Retinal pigment epithelial cell (primary cell): ENCODE measurements at regions not wholly inside any gene's neighbourhood (a gene's known extent, or its start where the extent isn't known, plus 50 kb on each side); places are given as distances from the start of the nearest gene placed in this dataset.

Experiments used
- DNase-seq: peaks from one replicate; pipeline ENCODE4 v3.0.0-alpha.2; 2010; ENCODE audit warnings: low read depth
- H3K4me3 ChIP-seq: 2 replicates; pipeline ENCODE4 v1.5.1; 2011; ENCODE audit warnings: mild to moderate bottlenecking, low read length, control low read depth, moderate library complexity
- CTCF ChIP-seq: conservative IDR thresholded peaks from 2 replicates; pipeline ENCODE4 v1.5.1; 2011; ENCODE audit warnings: low read depth, low read length, control low read depth, inconsistent platforms

- no peak for TF ChIP-seq CTCF
- DNase-seq, result no peak
- no peak overlapping the region for H3K4me3 ChIP-seq
Measured at GRCh38 chr11:70616317-70616716, 218.0 kb downstream of the CTTN start.

- DNase-seq, result no peak
Measured at GRCh38 chr11:70616938-70617654, 218.8 kb downstream of the CTTN start.

DNA sequence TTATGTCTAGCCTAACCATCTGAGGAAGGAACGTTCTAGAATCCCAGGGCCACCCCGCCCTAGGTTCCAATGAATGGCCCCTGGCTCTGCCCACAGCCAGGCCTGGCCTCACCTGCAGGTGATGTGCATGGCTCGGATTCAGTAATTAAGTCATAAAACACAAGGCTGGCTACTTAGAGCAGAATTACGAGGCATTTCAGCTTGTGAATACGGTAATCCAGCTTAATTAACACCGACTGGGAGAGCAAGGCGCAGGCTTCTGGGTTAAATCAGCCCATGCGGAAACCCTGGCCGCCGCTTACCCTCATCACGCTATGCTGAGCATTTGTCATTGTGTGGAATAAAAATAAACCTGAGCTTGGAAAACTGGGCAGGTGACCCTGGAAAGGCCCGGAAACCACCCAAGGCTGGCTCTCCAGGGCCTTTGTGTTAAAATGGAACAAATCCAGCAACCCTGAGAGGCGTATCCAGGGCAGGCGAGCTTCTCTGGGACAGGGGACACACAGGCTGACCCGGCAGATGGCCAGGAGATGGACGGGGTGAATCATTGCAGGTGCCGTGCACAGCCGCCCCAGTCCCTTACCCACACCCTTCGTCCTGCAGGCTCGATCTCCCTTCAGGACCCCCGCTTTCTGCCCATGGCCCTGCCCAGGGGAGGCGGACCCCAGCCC is 220.2 kb downstream of the CTTN start:
- H3K4me3 ChIP-seq, result no peak overlapping the region
- no peak for TF ChIP-seq CTCF
- DNase-seq, result peak; percentile 72

More at GRCh38 chr11:70616938-70617654, 218.8 kb downstream of the CTTN start:
- TF ChIP-seq CTCF, result no peak
- no peak overlapping the region for H3K4me3 ChIP-seq

DNA sequence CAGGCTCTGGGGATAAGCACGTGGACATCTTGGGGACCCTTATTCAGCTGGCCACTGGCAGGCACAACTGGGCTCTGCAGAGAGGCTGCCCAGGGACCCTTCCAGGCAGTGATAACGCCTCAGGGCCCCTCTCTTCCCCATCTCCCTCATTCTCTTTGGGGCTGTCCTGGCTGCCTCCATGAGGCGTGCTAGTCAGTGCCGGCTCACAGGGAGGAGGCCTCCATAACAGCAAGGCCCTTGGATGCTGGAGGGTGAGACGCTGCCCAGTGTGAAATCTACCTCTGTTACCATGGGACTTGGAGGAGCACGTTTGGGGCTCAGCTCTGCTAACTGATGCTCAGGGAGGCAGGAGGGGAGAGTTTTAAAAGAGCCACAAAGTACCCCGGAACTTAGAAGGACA is 221.3 kb downstream of the CTTN start:
- DNase-seq, result no peak
- H3K4me3 ChIP-seq, result no peak overlapping the region
- no peak for TF ChIP-seq CTCF

DNA sequence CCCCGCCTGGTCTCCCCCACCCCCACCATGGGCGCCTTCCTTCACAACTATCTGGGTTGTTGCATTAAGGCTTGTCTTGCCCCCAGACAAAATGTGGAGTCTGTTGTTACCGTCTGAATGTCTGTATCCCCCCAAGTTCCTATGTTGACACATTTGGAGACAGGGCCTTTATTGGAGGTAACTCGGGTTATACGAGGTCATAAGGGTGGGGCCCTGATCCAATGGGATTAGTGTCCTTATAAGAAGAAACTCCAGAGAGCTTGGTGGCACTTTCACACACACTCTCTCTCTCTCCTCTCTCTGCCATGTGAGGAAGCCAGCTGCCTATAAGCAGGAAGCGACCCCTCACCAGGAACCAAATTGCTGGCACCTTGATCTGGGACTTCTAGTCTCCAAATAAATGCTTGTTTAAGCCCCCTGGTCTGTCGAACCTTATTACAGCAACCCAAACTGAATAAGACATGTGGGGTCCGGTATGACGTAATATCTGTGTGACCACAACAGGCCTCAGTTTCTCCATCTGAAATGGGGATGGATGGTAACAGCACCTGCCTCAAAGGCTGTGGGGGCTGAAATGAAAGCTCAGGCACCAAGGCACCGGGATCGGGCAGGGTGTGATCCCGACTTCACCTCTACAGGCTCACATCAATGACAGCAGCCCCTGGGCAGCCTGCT is 222.3 kb downstream of the CTTN start:
- no peak for TF ChIP-seq CTCF
- no peak overlapping the region for H3K4me3 ChIP-seq
- DNase-seq, result no peak

- no peak for TF ChIP-seq CTCF
- DNase-seq, result no peak
- H3K4me3 ChIP-seq, result no peak overlapping the region
Measured at GRCh38 chr11:70621241-70621640, 222.9 kb downstream of the CTTN start.
